ENCODE measurements at regions not wholly inside any gene's neighbourhood (a gene's known extent, or its start where the extent isn't known, plus 50 kb on each side); places are given as distances from the start of the nearest gene placed in this dataset.

DNA sequence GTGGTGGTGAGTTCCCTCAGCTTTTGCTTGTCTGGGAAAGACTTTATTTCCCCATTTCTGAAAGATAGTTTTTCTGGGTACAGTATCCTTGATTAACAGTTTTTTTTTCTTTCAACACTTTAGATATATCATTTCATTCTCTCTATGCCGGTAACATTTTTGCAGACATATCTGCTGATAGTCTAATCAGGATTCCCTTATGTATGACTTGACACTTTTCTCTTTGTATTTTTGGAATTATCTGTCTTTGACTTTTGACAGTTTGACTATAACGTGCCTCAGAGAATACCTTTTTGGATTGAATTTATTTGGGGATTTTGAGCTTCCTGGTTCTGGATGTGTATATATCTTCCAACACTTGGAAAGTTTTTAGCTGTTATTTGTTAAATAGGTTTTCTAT is 234.8 kb upstream of the PRICKLE1 start:
- TF ChIP-seq POLR2A (IDR thresholded peaks at IDR 0.05) (no peak), CTCF (IDR thresholded peaks at IDR 0.05) (no peak)

Measured in Peyer's patch (tissue), 4 donors.